NCI-H1105 treated with DMSO at 0.1 percent for 48 hours (cell line): ENCODE measurements at regions not wholly inside any gene's neighbourhood (a gene's known extent, or its start where the extent isn't known, plus 50 kb on each side); places are given as distances from the start of the nearest gene placed in this dataset.
A peak's percentile ranks its signal among the peaks of the same experiment; 100 is the strongest.

Experiments
- DNase-seq: peaks from one replicate; lab custom pipeline; 2025; lab: John Stamatoyannopoulos, UW

DNA sequence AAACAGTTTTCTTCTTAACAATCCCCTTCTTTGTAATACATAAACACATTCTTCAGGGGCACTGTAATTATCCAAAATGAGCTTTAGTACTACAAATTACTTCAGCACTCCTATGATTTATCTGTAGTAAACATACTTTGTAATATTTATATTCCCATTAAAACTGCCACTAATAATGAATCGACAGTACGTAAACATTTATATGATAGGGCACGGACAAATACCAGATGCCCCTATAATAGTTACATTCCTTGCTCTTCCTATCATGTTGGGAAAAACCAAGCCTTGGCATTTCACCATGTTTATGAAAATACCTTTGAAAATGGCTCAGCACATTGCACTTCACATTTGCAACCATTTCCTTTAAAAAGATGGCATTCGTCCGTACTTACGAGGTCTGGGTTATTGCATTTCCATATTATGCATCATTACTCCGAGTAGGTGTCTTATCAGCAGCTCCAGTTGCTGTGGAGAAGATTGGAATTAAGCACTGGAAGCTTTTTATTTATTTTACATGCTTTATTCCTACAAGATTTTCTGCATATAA, 1043.4 kb downstream of the DIAPH3 start:
- peak; percentile 18 for DNase-seq

DNA sequence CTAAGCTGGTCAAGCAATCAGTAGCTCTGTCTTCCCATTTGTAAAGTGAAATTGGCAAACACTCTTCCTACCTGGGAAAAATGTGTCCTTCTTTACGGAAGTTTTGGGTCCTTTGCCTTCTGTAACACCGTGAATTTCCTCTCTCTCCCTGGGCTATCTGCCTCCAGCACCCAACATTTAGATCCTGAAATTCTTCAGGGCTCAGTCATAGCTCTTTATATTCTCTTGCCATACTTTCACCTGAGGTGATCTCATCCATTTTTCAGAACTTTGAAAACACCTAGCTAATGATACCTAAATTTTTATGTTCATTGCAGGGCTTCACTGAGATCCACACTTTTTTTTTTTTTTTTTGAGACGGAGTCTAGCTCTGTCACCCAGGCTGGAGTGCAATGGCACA, 1042.2 kb downstream of the DIAPH3 start:
- no peak for DNase-seq

DNA sequence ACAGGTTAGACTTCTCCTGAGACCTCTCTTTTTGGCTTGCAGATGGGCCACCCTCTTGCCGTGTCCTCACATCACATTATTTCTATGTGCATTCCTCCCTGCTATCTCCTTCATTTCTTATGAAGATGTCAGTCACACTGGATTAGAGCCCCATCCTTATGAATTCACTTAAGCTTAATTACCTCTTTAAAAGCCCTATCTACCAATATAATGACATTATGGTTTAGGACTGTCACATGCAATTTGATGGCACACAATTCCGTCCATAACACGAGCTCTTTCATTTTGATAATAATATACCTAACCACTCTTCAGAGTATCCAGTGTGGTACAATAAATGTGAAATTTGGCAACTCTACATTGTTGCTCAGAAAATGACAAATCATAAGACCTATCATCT, 1037.3 kb downstream of the DIAPH3 start:
- no peak for DNase-seq

DNA sequence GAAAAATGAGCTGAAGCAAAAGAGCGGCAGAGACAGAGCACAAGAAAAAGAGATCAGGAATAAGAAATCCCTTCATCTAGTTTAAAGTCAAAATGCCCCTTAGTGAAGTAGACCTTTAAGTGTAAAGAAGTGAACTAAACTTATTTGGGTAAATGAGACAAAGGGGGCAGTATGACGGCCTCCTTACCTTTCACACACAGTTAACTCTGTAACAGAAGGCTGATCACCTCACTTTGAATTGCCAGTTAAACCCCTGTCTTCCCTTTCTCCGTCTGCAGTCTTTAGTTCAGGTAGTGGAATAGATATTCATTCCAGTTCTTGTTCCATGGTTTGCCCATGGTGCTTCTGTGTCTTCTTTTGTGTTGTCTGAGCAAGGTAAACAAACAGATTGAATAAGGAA, 1029.8 kb downstream of the DIAPH3 start:
- DNase-seq = no peak

DNA sequence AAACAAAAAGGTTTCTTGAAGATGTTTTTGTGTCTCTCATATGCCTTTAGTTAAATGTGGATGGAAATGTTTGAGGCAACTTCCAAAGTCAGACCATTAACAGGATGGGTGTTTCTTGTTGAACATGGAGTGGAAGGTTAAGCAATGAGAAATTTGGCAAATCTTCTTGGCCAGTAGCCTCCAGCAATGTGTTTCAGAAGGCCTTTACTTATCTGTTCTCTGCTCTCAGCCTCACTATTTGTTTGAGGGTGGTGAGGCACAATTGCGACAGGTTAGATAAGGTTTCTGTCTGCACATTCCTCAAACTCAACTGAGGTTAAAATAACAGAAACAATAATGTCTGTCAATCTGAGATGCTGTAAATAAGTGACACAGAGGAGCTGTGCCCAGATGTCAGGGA, 1019.0 kb downstream of the DIAPH3 start:
- DNase-seq = no peak

DNA sequence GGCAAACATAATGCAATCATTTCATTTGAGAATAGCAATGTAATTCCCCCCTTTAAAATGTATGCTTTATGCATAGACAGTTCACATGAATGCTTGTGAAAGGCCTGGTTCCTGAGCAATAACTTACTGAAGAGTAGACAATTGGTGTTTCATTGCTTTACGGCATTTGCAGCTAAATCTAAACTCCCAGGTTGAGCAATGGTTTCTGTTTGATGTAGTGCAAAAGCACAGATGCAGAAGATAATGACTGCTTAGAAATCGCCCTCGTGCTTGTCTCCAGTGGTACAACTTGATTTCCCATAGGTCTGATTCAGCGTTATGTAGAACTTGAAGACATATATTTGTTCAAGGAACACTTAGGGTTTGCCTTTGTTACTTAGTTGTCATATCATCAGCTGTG, 1018.3 kb downstream of the DIAPH3 start:
- no peak for DNase-seq

DNA sequence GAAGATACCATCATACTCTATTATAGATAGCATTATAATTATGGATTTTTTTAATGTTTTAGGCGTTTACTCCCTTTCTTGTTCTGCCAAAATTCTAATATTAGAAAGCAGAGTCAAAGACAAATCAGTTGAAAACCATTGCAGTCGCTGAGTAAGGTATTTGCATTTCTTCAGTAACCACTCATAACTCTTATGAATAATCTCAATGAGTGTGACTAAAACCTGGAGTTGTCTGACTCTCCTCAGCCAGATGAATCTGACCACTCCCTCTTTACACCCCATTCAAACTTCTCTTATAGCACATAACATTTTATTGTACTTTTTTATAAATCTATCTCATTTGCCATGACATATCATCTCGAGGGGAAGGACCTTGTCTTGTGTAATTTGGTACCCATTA, 1006.5 kb downstream of the DIAPH3 start:
- no peak for DNase-seq

DNA sequence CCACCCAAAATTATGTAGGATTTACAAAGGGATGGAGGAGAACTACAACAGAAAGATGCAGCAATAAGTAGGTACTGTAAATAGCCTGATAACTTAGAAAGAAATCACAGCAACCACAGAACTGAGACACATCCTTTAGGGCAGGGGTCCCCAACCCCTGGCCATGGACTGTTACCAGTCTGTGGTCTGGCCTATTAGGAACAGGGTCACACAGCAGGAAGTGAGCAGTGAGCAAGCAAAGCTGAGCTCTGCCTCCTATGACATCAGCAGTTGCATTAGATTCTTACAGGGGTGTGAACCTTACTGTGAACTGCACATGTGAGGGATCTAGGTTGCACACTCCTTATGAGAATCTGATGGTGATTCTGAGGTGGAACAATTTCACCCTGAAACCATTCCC, 997.6 kb downstream of the DIAPH3 start:
- no peak for DNase-seq

DNA sequence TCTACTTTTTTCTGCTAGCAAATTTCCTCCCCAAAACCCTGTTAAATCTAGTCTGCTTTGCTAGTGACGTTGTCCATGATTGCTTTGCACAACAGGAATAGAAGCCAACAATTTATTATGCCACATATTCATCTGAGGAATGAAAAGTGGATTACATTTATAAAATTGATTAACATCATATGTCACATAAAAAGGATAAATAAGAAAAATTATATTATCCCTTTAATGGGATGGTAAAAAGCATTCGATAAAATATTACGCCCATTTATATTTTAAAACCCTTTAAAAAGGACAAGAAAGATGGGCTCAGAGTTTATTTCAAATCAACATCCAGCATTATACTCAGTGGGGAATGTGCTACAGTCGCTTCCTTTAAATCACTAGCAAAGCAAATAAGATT, 991.7 kb downstream of the DIAPH3 start:
- DNase-seq = no peak

DNA sequence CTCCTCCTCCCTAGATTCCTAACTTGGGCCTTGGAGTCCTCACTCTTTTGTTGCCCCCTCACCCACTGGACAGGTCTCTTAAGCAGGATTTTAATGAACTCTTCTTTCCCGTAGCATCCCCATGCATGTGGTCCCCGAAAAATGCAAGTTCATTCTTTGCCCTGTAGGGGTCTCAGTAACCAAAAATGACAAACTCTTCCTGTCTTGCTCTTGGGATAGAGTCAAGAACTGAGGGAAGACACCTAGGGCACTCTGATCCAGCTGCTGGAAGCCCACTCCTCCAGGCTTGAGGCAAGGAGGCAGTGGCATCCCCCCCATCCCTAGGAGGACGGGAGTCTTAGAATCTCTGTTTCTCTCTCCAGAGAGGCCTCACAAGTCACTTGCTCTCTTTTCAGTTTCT, 987.0 kb downstream of the DIAPH3 start:
- DNase-seq = peak; percentile 17

DNA sequence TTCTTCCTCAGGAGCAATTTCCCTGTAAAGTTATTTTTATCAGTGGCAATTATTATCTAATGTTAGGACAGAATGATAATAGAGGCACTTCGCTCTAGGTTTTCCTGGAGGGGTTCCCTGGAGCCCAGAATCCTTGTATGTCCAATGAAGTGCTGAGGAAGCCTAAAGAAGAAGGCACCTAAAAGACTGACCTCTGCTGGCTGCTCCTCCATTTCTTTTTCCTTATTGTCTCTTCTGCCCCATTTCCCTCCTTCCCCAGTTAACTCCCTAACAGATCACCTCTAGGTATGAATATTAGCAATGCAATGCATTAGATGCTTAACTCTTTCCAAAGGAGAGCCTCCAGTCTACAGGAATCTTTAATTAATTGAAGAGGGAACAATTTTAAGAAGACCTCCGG, 985.4 kb downstream of the DIAPH3 start:
- DNase-seq = no peak

DNA sequence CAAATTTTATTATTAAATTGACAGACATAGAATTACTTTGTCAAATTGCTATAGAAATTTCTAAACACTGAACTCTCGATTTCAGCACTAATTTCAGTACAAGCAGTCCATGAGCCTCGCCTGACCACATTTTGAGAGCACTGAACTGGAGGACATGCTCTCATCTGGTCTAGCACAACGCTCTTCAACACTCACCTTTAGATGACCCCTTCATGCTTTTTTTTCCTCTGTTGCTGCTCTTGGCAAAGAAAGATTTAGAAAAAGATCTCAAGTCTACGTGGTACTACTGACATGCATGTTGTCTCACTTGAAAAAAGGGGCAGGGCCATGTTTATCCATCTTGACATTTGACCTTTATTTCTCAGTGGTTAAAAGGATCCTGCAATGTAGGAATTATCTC, 981.5 kb downstream of the DIAPH3 start:
- DNase-seq = no peak

DNA sequence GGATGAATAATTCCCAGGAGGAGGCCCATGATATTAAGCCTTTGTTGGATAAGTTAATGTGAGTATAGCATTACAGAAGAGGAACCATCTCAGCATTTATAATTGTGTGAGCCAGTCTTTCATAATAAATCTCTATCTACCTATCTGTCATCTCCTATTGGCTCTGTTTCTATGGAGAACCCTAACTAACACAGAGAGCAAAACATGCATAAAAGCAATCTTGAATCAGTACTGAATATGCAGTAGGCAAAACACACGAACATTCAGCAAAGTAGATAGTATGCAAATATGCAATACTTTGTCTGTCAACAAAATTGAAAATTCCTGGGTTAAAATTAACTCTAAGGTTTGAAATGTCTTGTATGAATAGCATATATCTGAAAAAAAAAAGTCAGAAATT, 966.3 kb downstream of the DIAPH3 start:
- no peak for DNase-seq

DNA sequence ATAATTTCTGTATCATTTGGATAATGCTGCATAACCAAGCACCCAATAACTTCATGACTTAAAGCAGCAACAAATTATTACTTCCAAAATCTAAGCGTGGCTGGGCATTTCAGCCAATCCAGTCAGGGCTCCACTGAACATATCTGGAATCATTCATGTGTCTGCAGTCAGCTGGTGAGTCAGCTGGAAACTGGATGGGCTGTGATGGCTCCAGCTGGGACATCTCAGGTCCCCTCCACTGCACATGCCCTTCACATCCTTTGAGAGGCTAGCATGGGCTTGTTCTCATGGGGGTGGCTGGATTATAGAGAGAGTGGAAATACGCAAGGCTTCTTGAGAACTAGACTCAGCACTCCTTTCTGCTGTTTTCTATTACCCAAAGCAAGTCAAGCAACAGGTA, 961.9 kb downstream of the DIAPH3 start:
- DNase-seq = no peak

DNA sequence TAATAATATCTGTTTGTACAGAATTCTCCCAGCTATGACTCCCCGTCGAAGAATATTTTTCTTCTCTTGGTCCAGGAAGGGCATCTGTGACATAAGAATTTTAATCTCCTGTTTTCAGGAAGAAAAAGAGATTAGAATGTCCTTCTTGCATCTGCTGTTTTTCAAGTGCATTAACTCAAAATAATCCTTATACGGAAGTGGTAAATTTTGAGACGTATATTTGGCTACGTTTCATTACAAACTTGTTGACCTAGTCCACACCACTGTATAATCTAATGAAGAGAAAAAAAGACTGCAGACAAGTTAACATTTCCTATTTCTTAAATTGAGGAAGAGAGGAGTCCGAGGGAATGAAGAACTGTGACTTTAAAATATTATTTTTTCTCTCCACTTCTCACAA, 959.9 kb downstream of the DIAPH3 start:
- no peak for DNase-seq

DNA sequence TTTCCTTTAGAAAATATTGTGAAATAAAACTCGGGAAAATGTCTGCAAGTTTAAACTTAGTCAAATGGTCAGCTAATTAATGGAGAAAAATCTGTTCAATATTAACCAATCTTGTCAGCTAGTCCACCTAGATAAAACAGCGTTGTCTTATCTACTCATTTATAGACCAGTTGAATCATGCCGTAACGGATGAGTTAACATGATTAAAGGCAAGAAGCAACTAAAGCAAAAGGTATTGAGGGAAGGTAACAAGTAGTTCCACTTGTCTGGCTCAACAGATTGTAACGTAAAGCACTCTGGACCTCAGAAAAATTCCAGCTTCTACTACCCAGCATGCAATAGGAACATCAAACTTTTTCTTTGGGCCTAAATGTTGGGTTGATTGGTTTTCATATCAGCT, 958.2 kb downstream of the DIAPH3 start:
- no peak for DNase-seq

DNA sequence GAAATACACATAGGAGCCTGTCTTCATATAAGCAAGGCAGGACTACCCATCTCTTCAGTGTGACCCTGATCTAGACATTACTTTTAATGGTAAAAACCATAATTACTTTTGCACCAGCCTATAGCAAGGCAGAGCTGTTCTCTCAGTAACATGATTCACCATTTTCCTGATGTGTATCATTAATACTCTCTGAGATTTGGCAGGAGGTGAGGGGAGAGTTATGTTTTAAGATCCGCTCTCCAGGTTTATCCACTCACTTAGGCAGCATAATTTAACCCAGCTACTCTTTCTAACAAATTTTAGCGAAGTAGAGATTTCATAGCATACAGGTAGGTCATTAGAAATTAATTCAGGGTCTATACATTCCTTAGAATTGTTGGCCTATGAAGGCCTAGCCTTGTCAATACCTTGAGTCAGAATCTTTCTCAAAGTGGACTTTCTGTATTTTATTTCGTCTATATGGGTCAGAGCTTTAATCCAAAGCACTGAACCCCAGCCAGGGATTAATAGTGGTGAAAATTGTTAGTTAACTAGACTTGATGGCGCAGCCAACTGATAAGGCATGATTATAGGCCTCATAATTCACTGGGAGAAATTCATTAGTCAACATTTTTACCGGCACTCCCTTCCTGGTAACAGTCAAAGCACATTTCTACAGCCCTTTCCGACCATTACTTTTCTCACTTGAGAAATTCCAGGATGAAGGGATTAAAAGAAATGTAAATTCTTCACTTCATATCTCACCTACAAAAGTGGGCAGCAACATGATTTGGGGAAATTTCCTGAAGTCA, 955.1 kb downstream of the DIAPH3 start:
- no peak for DNase-seq

DNA sequence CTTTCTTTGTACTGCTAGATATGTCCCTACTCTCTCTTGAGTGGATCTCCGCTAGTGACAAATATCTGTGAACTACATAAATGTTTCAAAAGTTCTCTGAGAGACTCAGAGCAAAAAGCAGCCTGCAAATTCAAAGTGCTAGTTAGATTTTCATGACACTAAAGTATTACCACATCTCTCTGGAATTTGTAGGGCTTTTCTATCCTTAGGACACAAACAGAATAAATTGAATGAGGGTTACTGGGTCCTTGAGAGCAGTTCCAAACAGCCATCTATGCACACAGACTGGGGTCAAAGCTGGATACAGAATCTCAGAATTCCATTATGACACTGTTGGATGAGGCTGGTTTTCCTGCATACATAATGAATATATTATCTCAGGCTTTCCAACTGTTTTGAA, 953.2 kb downstream of the DIAPH3 start:
- DNase-seq = no peak

DNA sequence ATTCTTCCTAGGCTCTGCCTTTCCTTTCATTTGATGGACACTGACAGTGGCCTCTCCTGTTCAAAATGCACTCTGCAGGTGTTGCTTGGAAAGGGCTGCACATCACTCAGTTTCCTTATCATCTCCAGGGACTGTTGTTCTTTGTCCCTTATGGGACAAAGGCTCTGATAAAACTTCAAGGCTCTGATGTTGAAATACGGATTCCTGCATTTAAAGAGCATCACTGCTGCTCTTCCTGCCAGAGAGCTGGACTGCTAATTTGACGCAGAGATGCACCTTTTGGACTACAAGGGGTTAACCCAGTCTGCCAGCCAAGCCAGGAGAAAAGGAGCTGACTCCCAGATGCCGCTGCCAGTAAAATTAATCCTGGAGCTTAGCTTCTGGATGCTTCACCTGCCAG, 952.1 kb downstream of the DIAPH3 start:
- no peak for DNase-seq

DNA sequence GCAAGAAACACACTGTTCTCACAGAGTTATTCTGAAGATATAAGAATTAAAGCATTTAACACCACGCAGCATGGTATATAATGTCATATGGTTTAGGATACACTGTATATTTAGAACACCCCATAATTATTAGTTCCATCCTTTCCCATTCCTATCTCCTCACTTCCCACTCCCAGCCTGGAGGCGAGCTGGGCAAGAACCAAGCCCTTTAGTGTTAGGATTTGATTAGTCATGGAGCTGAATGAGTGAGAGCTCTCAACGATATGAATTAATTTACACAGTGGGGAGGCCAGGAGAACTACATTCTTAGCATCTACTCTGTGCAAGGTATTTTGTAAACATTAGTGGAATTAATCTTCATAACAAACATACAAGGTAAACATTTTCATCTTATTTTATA, 934.3 kb downstream of the DIAPH3 start:
- no peak for DNase-seq

DNA sequence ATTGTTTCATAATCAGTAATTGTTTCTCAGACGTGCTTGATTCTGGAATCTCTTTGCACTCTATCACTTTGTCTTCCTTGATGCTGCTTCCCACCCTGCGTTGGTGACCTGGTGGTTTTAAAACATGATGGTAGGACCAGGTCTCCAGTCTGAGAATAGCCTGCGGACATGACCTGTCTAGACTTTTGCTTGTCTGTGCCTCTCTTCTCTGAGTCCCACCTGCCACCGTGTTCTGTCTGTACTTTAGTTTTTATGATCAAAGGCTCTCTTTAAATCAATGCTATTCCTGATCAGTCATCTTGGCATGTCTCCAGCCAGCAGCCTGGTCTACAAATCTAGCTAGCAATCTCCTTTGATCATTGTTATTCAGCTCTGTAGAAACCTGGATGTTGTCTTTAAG, 933.9 kb downstream of the DIAPH3 start:
- no peak for DNase-seq

DNA sequence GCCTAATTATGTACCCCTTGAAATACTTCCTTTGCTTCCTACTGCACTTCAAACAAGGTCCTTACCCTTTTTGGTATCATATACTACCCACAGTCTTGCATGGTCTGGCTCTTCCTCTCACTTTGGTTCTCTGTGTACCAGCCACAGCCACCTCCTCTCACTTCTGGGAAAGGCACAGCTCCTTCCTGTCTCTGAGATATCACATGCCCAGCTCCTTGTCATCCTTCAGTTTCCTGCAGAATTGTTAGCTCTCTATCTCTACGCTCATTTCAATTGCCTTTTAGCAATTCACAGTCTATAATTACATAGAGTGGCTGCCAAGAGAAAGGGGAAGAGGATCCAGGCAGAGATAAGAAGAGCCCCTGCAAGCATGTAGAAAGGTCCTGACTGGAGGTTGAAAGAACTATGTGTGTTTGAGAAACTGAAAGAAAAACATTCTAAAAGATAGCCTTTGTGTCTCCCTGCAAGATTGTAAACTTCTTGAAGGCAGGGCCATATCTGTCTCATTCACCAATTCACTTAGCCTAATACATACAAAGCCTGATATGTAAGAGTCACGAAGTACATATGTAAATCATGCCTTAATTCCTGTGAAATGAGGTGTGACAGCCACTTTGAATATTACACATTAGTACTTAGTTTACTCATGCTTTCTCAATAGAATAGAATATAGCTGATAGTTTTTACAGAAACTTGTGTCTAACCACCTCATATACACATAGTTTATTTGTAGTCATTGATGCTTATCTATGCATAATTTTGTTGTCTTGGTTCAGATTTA, 933.1 kb downstream of the DIAPH3 start:
- peak; percentile 16 for DNase-seq

DNA sequence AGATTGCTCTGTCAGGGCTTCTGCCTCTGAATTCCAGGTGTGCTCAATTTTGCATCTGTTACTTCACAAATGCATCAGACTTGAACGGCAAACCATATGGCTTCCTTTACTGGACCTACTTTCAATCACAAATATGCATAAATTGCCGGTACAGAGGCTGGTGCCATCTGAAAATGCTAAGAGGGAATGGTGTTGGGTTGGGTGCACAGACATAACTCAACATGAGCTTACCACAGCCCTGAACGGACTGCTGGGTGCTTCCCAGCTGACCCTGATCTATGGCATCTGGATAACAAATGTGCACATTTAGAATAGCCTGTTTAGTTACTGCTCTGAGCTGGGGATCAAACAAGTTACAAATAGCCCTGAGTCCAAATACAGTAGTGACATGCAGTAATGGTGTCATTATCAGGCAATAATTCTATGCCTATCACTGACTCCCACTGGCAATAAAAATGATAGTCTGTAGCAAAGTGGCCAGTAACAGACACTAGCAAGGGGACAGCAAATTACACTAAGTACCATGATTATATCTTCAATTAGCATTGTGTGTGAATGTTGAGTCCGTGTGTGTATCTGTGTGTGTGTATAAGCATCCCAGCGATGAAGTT, 927.3 kb downstream of the DIAPH3 start:
- DNase-seq = no peak
